HT-29 (cell line): ENCODE measurements at regions not wholly inside any gene's neighbourhood (a gene's known extent, or its start where the extent isn't known, plus 50 kb on each side); places are given as distances from the start of the nearest gene placed in this dataset. TPM values are rescaled to one million over a fixed set of nuclear protein-coding genes. Genes with fewer than 3 reads are reported as not detected.
A peak's percentile ranks its signal among the peaks of the same experiment; 100 is the strongest.

Experiments used
- DNase-seq: peaks from one replicate; pipeline ENCODE4 v3.0.0-alpha.2; 2015; ENCODE audit warnings: low spot score
- small RNA-seq: library from RNA; depleted of rRNA; stranded (forward); fragments of <200 nt; gene quantifications from one replicate; pipeline ENCODE3, GENCODE V24; 2014

DNA sequence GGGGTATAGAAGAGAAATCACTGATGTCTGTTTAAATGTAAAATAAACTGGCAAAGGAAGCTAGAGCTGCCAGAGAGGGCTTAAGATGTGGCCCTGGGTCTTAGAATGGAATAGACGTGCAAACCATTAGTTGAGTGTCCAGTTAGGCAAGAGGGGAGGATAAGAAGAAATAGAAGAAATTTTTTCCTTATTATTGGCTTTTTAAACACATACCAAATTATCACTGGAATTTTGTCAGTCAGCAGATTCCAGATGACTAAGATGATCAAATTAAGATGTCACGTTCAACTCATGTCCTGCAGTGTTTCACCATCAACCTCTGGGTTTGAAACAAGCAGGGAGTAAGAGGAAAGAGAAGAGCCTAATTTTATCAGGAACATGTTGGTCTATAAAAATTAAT, 71.6 kb upstream of the C1orf21 start:
- no peak for DNase-seq

DNA sequence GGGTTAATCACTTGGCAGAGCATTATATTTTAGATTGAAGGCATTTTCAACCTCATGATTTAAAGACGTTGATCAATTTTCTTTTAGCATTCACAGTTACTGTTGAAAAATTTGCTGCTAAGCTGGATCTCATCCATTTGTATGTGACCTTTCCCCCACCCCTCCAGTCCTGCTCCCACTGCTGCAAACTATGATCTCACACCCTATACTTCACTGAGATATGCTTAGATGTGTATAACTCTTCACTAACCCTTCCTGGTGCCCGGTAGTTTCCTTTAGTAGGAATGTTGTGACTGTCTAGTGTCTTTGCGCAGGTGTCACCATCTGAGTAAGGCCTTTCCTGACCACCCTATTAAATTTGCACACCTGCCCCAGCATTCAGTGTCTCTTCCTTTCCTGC, 67.0 kb upstream of the C1orf21 start:
- no peak for DNase-seq

DNA sequence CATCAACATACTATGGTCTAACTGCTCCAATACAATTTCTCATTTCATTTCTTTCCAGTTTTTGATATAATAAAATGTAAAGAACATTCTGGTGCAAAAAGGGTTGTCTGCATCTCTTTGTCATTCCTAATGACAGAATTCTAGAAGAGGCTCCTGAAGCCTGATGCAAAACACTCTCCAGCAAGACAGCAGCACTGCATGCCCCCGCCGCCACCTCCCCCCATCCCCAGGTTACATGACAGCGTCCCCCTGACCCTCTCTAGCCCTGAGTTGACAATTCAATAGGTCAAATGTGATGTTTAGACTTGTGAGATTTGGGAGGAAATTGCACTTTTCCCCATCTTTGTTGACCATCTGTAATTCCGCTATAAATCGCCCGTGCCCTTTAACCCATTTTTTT, 64.6 kb upstream of the C1orf21 start:
- no peak for DNase-seq

DNA sequence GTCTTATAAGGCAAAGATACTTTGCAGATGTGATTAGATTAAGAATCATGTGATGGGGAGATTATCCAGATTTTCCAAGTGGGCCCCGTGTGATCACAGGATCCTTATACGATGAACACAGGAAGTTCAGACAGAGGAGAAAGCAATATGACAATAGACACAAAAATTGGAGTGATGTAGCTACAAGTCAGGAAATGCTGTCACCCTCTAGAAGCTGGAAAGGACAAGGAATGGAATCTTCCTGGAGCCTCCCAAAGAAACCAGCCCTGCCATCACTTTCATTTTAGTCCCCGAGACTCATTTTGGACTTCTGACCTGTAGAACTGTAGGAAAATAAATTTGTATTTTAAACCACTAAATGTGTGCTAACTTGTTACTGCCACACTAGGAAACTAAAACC, 61.9 kb upstream of the C1orf21 start:
- no peak for DNase-seq

DNA sequence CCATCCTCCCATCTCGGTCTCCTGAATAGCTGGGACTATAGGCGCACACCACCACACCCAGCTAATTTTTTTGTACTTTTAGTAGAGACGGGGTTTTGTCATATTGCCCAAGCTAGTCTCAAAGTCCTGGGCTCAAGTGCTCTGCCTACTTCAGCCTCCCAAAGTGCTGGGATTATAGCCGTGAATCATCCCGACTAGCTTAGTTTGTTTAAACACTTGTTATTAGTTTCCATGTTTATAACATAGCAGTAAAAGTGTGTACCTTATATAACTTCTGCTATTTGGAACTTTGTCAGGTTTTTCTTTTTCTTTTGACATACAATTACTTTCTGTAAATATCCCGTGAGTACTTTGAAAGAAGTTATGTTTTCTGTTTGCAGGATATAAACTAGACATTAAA, 60.6 kb upstream of the C1orf21 start:
- no peak for DNase-seq

DNA sequence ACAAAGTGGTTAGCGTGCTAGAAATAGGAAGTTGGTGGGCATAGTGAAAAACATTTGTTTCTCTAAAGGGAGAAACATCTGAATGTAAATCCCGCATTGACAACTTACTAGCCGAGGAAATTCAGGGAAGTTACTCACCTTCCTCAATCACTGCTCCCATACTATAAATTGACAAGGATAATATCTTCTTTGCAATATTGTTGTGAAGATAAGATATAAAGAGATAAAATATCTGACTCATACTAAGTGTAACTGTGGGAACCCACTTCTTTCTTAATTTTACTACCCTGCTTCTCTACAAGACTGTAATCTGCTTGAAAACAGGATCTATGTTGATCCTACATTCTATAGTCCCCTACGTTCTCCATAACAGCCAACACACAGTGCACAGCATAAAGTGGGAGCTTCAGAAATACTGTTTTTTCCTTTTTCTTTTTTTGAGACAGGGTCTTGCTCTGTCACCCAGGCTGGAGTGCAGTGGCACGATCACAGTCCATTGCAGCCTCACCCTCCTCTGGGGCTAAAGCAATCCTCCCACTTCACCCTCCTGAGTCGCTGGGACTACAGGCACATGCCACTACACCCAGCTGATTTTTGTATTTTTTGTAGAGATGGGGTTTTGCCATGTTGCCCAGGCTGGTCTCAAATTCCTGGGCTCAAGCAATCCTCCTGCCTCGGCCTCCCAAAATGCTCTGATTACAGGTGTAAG, 57.4 kb upstream of the C1orf21 start:
- no peak for DNase-seq

DNA sequence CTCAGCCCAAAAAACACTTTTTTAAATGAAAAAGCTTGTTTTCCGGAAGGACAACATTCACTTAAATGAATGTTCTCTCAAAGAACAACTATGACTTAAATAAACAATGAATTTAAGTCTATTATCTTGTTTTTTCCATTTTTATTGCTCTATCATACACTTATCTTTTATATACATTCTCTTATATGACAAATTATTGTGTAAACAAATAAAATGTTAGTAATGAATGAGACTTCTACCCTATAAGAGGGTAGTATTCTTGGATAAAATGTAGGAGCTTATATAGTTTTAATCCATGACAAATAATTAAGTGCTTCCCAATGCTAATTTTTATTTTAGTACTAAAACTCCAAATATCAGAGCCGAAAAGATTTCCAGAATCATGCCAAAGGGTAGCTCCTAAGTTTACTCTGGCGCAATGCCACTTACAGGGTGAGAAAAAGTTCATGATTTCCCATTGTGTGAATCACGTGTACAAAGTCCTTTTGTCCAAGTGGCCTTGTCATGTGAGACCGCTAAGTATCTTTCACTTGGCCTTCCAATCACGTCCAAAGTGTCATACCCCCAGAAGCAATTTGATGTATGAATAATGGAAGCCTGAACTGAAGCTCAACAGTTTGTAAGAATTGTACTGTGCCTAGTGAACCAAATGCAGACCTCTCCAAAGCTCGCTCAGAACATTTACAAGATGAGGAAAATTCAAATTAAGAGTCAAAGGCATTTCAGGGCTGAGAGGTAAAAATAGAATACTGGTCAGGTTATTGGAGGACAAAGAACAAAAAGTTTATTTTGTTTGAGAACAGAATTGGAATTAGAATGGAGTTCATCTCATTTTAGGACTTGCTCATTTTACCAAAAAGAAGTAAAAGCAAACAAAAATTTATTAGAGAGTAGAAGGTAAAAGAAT, 56.6 kb upstream of the C1orf21 start:
- peak; percentile 50 for DNase-seq

DNA sequence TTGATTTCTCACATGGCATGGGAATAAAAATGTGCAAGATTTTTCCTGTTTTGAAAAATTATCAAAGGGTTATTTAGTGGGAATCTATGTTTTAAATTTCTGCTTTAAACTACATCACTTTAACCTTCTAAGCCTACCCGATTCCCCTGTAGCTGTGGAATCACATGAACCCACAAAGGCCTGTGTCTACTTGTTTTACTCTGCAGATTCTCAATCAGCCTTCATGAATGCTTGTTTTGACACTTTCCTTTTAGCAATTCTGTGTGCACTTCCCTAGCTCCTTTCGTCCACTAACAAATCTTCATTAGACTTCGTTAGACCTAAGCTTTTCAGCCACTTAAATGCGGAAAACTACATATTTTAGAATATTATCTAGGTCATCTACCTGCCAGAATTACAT, 56.0 kb upstream of the C1orf21 start:
- no peak for DNase-seq

Small RNAs in the stretch of these regions (small RNA-seq; reads per million reads assigned to genes)
- not detected for gene RF00019
